Effector CD4-positive, alpha-beta T cell (primary cell): ENCODE measurements at regions not wholly inside any gene's neighbourhood (a gene's known extent, or its start where the extent isn't known, plus 50 kb on each side); places are given as distances from the start of the nearest gene placed in this dataset.

Experiments used
- DNase-seq: peaks from one replicate; pipeline ENCODE4 v3.0.0-alpha.2; 2020

DNA sequence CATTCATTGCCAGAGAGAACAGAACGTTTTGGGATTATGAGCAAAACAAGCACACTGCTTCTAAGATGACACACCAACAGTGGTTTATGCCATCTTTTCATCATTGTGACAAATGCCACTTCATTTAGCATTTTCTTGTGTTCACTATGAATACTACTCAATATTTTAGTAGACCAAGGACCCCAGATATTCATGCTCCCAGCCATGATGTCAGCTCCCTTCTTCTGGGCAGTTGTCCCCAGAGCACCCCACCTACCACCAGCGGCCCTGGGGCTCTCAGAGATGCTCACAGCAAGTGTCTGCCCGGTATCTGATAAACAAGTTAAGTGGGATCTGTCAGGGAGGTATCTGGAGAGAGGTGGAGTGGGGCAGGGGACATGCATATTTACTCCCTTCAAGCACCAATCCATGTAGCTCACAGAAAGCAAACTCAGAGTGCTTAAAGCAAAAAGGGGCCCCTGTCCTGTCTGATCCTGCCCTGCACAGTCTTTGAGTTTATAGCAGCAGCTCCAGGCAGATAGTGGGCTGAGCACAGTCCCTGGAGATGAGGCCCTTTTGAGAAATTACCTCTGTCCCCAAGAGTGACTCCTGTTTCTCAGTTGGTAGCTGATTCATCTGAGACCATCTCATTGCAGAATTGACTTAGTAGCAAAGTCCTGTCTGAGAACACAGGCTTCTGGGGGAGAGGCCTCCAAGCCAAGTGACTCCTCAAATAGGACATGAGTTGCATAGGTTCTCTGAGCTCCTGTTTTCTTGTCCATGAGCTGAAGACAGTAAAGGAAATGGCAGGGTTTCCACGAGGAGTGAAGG, 281.8 kb upstream of the KLF6 start:
- DNase-seq: no peak

DNA sequence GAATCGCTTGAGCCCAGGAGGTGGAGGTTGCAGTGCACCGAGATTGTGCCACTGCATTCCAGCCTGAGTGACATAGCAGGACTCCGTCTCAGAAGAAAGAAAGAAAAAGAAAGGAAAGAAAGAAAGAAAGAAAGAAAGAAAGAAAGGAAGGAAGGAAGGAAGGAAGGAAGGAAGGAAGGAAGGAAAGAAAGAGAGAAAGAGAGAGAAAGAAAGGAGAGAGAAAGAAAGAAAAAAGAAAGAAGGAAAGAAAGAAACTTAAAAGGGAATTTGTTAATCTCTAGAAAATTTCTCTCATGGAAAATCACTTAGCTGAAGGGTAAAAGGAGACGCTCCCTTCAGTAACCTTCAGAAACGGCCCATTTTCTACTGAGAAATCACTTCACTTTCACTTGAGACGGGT, 279.5 kb upstream of the KLF6 start:
- no peak for DNase-seq

DNA sequence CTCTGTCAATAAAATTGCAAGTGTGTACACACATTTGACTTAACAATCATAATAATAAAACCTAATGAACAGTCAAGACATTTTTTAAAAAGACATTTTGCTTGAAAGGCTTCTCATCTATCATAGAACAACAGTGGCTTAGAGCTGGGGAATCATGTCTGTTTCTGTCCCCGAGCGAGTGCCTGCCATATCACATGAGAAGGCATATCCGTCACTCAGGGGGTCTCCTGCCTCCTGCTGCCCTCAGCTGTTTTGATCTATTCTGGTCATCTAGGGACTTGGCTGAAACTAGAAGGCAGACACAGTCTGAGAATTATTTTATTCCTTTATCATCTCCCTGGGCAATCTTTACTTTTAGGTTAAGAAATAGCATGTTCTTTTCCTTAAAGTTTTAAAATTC, 278.7 kb upstream of the KLF6 start:
- DNase-seq: no peak

- DNase-seq: no peak
Observed at GRCh38 chr10:4062751-4063150, 277.7 kb upstream of the KLF6 start.

- no peak for DNase-seq
Observed at GRCh38 chr10:4062072-4062471, 277.1 kb upstream of the KLF6 start.

GRCh38 chr10:4061441-4061951, 276.5 kb upstream of the KLF6 start:
- DNase-seq: peak; percentile 12

DNA sequence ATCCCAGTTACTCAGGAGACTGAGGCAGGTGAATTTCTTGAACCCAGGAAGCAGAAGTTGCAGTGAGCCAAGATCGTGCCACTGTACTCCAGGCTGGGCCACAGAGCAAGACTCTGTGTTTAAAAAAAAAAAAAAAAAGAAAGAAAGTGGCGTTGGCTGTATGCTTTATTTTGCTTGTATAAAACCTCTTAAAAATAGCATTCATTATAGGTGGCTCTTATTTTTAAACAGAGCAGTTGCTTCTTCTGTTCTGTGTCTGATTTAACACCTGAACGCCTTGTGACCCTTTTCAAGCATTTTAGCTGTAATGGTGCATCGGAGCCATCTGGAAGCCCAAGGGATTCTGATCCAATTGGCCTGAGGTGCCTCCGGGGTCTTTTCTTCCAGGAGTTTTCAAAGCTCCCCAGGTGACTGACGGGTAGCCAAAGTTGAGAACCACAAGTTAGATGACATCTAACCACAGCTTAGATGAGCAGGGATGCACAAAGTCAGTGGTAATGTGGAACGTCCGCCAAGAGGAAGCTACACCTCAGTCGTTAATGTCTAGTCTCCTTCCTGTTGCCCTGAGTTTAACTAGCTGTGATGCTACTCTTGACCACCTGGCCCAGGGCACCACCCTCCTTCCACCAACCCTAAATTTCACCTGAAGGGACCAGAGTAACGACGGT, 274.6 kb upstream of the KLF6 start:
- DNase-seq: no peak

DNA sequence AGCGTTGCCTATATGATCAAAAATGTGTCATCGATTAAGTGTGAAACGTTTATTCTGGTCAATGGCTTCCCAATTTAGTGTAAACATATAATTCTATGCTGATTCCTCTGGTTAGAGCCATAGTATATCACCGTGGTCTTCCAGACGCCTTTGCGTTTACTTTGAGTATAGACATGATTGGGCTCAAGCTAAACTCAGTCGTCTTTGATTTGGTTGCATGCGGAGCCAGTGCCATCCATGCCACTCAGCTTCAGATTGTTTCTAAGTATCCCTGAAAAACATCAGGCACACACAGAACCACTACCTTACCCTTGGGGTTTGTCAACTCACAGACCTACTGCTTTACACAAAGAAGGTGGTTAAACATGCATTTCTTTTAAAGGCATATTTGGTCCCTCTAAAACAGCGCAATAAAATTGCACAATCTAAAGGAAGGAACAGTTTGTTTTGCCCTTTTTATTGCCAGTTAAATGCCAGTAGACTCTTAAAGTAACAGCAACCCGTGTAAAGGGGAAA, 273.6 kb upstream of the KLF6 start:
- DNase-seq: no peak

GRCh38 chr10:4057725-4058513, 272.9 kb upstream of the KLF6 start:
- DNase-seq: no peak

DNA sequence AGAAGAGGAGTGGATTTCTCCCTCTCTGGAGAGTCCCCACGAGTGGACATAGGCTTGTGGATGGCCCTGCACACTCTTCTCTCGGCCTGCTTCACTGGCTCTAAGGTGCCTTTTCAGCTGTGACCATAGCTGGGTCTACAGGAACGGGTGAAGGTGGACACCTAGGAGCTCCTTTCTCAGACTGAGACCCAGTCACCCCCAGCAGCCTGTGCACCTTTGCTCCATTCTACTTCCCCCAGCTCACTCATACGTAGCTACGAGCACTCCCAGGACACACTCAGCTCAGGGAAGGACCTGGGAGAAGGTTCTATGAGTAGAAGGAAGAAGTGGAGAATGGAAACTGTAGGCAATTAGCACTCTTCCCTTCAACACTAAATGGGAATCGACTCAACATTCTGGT, 272.0 kb upstream of the KLF6 start:
- no peak for DNase-seq

- no peak for DNase-seq
Observed at GRCh38 chr10:4054656-4055435, 269.8 kb upstream of the KLF6 start.

DNA sequence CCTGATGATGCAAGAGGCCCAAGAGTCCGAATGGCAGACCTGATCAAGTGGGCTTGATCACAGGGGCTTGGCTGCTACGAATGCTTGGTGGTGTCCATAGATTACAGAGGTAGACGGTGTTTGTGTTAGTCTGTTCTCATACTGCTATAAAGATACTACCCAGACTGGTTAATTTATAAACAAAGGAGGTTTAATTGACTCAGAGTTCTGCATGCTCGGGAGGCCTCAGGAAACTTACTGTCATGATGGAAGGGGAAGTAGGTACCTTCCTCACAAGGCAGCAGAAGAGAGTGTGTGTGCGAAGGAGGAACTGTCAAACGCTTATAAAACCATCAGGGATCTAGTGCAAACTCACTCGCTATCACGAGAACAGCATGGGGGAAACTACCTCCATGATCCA, 268.9 kb upstream of the KLF6 start:
- no peak for DNase-seq

GRCh38 chr10:4051641-4052151, 266.7 kb upstream of the KLF6 start:
- DNase-seq: no peak

DNA sequence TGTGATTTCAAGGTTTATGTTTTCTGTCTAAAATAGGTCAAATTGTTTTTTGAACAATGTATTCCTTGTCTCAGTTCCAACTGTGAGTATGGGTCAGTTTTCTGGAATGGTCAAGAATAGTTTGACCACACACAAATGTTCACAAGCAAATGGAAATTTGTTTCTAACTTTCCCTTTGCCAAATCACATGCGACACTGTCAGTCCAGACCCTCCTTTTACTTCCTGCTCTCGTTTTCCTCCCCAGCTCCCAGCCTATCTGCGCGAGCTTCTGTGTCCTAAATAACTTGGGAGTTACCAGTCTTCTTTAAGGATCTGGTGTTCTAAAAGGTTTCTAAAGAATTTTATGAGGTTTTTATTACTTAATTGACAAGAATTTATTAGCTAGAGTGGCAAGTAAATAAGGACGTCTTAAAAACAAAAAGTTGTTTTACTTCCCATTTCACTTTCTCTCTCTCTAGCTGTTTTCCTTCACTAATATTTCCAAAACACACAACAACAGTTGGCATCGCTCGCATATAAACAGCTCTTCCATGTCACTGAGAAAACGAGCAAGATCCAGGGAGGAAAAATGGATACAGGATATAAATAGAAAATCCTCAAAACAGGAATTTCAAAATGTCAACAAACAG, 266.1 kb upstream of the KLF6 start:
- DNase-seq: no peak

DNA sequence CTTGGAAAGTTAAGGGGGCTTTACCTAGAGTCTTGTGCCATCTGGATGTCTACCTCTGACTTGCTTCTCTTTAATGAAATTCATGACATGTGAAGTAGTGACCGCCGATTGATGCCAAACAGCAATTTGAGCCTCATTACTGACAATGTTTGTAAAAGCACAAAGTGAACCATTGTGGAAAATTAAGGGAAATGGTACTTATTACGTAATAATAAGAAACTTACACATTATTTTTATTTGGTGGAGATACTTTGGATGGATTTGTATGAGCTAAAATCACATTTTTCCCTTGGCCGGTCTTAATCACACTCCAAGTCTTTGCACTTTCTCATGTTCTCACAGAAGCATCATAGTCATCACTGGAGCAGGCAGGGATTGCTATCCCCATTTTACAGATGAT, 265.1 kb upstream of the KLF6 start:
- DNase-seq: no peak

DNA sequence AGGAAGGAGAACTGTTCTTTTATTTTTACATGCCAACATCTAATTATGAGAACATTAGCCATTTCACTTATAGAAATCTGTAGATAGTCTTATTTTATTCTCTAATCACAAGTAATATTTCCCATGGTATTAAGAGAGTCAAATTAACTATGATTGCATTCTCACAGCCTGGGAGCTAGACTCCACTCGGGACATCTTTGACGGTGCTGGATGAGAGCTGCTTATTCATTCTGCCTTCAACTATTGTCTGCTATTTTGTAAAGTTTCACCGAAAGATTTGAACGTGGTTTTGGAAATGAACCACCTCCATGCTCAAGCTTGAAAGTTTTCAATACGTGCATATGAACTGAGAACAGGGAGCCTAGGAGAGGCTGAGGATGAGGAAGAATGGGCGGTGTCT, 264.3 kb upstream of the KLF6 start:
- no peak for DNase-seq

DNA sequence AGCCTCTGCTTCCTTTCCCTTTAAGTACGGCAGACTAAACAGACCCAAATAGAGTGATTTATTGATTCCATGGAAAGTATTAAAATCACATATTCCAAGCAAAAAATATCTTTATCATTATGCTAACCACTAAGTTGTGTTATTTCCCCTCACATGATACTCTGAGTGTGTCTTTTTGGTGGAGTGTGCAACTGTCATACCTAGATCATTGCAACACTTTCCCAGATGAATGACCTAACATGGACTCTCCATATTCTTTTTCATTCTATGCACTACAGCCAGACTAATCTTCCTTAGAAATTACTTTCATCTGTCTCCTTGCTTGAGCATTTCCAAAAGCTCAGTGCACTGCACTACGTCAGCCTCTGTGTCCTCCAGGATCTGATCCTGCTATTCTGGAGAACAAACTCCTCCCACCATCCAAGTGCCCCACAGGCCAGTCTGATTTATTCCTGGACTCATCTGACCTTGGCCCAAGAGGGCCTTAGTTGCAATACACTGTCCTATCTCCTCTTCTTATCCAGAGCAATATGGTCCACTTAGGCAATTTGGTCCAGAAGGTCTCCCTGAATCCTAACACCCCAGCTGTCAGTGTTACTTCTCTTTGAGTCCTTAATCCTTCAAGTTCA, 263.3 kb upstream of the KLF6 start:
- no peak for DNase-seq

GRCh38 chr10:4046712-4047354, 261.8 kb upstream of the KLF6 start:
- DNase-seq: no peak

GRCh38 chr10:4046030-4046429, 261.0 kb upstream of the KLF6 start:
- no peak for DNase-seq

- no peak for DNase-seq
Observed at GRCh38 chr10:4043897-4044665, 259.1 kb upstream of the KLF6 start.
